MM.1S (cell line): ENCODE measurements at regions not wholly inside any gene's neighbourhood (a gene's known extent, or its start where the extent isn't known, plus 50 kb on each side); places are given as distances from the start of the nearest gene placed in this dataset.

ENCODE experiments used
- DNase-seq: peaks from one replicate; pipeline ENCODE4 v3.0.0-alpha.2; 2015
- H2AFZ ChIP-seq: fragments of 300-600 bp; sonication (generic); 2 replicates; pipeline ENCODE4 v1.6.0; 2016; ENCODE audit warnings: antibody characterized with exemption, low read length
- H3F3A ChIP-seq: fragments of 300-600 bp; sonication (generic); 2 replicates; pipeline ENCODE4 v1.6.1; 2016; ENCODE audit warnings: mild to moderate bottlenecking, antibody characterized with exemption, low read length, moderate library complexity, mixed read lengths; ENCODE audit not compliant: insufficient read depth
- H3K27ac ChIP-seq: fragments of 300-600 bp; sonication (generic); 2 replicates; pipeline ENCODE4 v1.5.1; 2016; ENCODE audit warnings: mild to moderate bottlenecking, low read length
- H3K27me3 ChIP-seq: fragments of 300-600 bp; sonication (generic); replicated peaks from 2 replicates; pipeline ENCODE4 v1.6.0; 2016; ENCODE audit warnings: low read length; ENCODE audit not compliant: insufficient read depth
- H3K36me3 ChIP-seq: fragments of 300-600 bp; sonication (generic); replicated peaks from 2 replicates; pipeline ENCODE4 v1.6.1; 2016; ENCODE audit warnings: mild to moderate bottlenecking, low read length, mixed read lengths; ENCODE audit not compliant: insufficient read depth
- H3K4me1 ChIP-seq: fragments of 300-600 bp; sonication (generic); 2 replicates; pipeline ENCODE4 v1.6.1; 2016; ENCODE audit warnings: low read length, mixed read lengths
- H3K4me2 ChIP-seq: fragments of 300-600 bp; sonication (generic); 2 replicates; pipeline ENCODE4 v1.6.0; 2016; ENCODE audit warnings: low read depth, low read length
- H3K4me3 ChIP-seq: fragments of 300-600 bp; sonication (generic); 2 replicates; pipeline ENCODE4 v1.5.1; 2016; ENCODE audit warnings: low read length, mixed read lengths
- H3K79me2 ChIP-seq: fragments of 300-600 bp; sonication (generic); 2 replicates; pipeline ENCODE4 v1.6.1; 2016; ENCODE audit warnings: mixed run types, low read length, mixed read lengths
- H3K9ac ChIP-seq: fragments of 300-600 bp; sonication (generic); 2 replicates; pipeline ENCODE4 v1.6.1; 2016; ENCODE audit warnings: low read length, mixed read lengths
- H3K9me2 ChIP-seq: fragments of 300-600 bp; sonication (generic); replicated peaks from 2 replicates; pipeline ENCODE4 v1.6.1; 2016; ENCODE audit warnings: mild to moderate bottlenecking, low read length, mixed read lengths; ENCODE audit not compliant: insufficient read depth
- H3K9me3 ChIP-seq: fragments of 300-600 bp; sonication (generic); replicated peaks from 2 replicates; pipeline ENCODE4 v1.6.1; 2016; ENCODE audit warnings: mild to moderate bottlenecking, low read length, mixed read lengths; ENCODE audit not compliant: insufficient read depth
- H4K20me1 ChIP-seq: fragments of 300-600 bp; sonication (generic); 2 replicates; pipeline ENCODE4 v1.6.1; 2016; ENCODE audit warnings: mild to moderate bottlenecking, low read length, moderate library complexity, mixed read lengths; ENCODE audit not compliant: insufficient read depth
- CTCF ChIP-seq: fragments of 300-600 bp; sonication (generic); IDR thresholded peaks from 2 replicates; pipeline ENCODE4 v1.5.1; 2016; ENCODE audit warnings: antibody characterized with exemption, low read length, mixed read lengths
- EZH2 ChIP-seq: fragments of 300-600 bp; sonication (generic); optimal IDR thresholded peaks from 2 replicates; pipeline ENCODE3; 2017; ENCODE audit warnings: low read depth, mild to moderate bottlenecking, antibody characterized with exemption, low read length, mixed read lengths
- EZH2phosphoT487 ChIP-seq: fragments of 300-600 bp; sonication (generic); IDR thresholded peaks from 2 replicates; pipeline ENCODE4 v1.6.1; 2018; ENCODE audit warnings: antibody characterized with exemption, low read length

DNA sequence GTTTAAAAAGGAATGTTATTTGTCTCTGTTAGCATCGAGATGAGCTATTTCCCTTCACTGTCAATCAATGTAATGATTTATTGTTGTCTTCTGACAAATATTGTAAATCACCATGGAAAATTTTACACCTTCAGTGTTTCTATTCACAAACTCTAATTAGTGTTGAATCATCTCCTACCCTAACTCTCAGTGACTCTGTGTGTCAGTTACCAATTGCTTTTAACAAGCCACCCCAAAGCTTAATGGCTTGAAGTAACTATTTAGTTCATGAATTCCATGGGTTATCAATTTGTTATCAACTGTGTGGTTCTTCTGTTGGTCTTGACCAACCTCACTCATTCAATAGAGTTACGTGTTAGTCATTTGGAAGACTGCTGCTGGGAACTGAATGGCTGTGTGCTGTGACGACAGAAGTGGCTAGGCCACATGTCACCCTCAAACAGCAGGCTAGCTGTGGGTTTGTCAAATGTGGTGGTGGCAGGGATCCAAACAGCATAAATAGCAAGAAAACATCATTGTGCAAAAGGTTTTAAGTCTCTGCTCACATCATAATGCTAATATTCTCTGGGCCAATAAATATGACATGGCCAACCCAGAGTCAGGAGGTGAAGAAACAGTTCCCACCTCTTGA lies 910.8 kb upstream of the CDH2 start:
- Histone ChIP-seq H3K4me2 (no peak overlapping the region), H2AFZ (no peak overlapping the region), H3K9me3 (no peaks in the 10 kb centered on the region), H4K20me1 (no peaks in the 10 kb centered on the region), H3K79me2 (no peaks in the 10 kb centered on the region), H3K9ac (no peak overlapping the region), H3K36me3 (no peaks in the 10 kb centered on the region), H3K4me3 (no peak overlapping the region), H3F3A (no peaks in the 10 kb centered on the region), H3K9me2 (no peaks in the 10 kb centered on the region), H3K4me1 (no peaks in the 10 kb centered on the region), H3K27me3 (no peaks in the 10 kb centered on the region), H3K27ac (no peak overlapping the region)
- no peak for TF ChIP-seq CTCF
- no peak for DNase-seq

- Histone ChIP-seq H3K9ac (no peak overlapping the region), H3F3A (no peaks in the 10 kb centered on the region), H3K9me2 (no peaks in the 10 kb centered on the region), H3K4me3 (no peak overlapping the region), H3K36me3 (no peaks in the 10 kb centered on the region), H3K4me1 (no peaks in the 10 kb centered on the region), H3K79me2 (no peaks in the 10 kb centered on the region), H3K4me2 (no peak overlapping the region), H3K27ac (no peak overlapping the region), H3K27me3 (no peaks in the 10 kb centered on the region), H4K20me1 (no peaks in the 10 kb centered on the region), H3K9me3 (no peaks in the 10 kb centered on the region), H2AFZ (no peak overlapping the region)
- DNase-seq: no peak
- TF ChIP-seq EZH2 (no peak), CTCF (no peak), EZH2phosphoT487 (no peak)
Observed at GRCh38 chr18:29084120-29084519, 907.2 kb upstream of the CDH2 start.

GRCh38 chr18:29083545-29083944 lies 906.6 kb upstream of the CDH2 start:
- TF ChIP-seq CTCF: no peak
- TF ChIP-seq EZH2: no peak
- no peak for TF ChIP-seq EZH2phosphoT487
- Histone ChIP-seq H3K27ac (no peak overlapping the region), H4K20me1 (no peaks in the 10 kb centered on the region), H3K79me2 (no peaks in the 10 kb centered on the region), H3K9me3 (no peaks in the 10 kb centered on the region), H3K4me1 (no peaks in the 10 kb centered on the region), H3K27me3 (no peaks in the 10 kb centered on the region), H2AFZ (no peak overlapping the region), H3K9me2 (no peaks in the 10 kb centered on the region), H3F3A (no peaks in the 10 kb centered on the region), H3K4me2 (no peak overlapping the region), H3K4me3 (no peak overlapping the region), H3K36me3 (no peaks in the 10 kb centered on the region), H3K9ac (no peak overlapping the region)
- DNase-seq: no peak
